H9 (cell line): ENCODE measurements at regions not wholly inside any gene's neighbourhood (a gene's known extent, or its start where the extent isn't known, plus 50 kb on each side); places are given as distances from the start of the nearest gene placed in this dataset.

ENCODE experiments used
- DNase-seq: peaks from one replicate; pipeline ENCODE4 v3.0.0-alpha.2; 2017
- H2AFZ ChIP-seq: one replicate; pipeline ENCODE4 v1.6.1; 2013; ENCODE audit warnings: mild to moderate bottlenecking, low read length, control low read depth, moderate library complexity
- H2AK5ac ChIP-seq: 2 replicates; pipeline ENCODE4 v1.6.1; 2013; ENCODE audit warnings: low read length, control low read depth, mixed read lengths; ENCODE audit not compliant: insufficient read length
- H2BK120ac ChIP-seq: one replicate; pipeline ENCODE4 v1.6.1; 2013; ENCODE audit warnings: low read depth, mild to moderate bottlenecking, low read length, control low read depth, inconsistent platforms; ENCODE audit not compliant: poor library complexity, severe bottlenecking
- H2BK12ac ChIP-seq: 2 replicates; pipeline ENCODE4 v1.6.1; 2013; ENCODE audit warnings: low read length, control low read depth, mixed read lengths, low read depth; ENCODE audit not compliant: insufficient read length
- H2BK15ac ChIP-seq: 2 replicates; pipeline ENCODE4 v1.6.1; 2013; ENCODE audit warnings: low read depth, low read length, control low read depth
- H2BK20ac ChIP-seq: one replicate; pipeline ENCODE4 v1.6.1; 2013; ENCODE audit warnings: low read depth, mild to moderate bottlenecking, low read length, control low read depth, inconsistent platforms; ENCODE audit not compliant: poor library complexity, severe bottlenecking
- H2BK5ac ChIP-seq: 2 replicates; pipeline ENCODE4 v1.6.1; 2013; ENCODE audit warnings: low read length, control low read depth, mixed read lengths; ENCODE audit not compliant: insufficient read length
- H3K14ac ChIP-seq: 2 replicates; pipeline ENCODE4 v1.6.1; 2013; ENCODE audit warnings: low read length, control low read depth; ENCODE audit not compliant: insufficient read depth
- H3K18ac ChIP-seq: 2 replicates; pipeline ENCODE4 v1.6.1; 2013; ENCODE audit warnings: low read depth, mild to moderate bottlenecking, mixed read lengths, low read length, control low read depth; ENCODE audit not compliant: insufficient read length
- H3K23ac ChIP-seq: 2 replicates; pipeline ENCODE4 v1.6.1; 2013; ENCODE audit warnings: low read length, control low read depth, mixed read lengths, low read depth; ENCODE audit not compliant: insufficient read length
- H3K23me2 ChIP-seq: 2 replicates; pipeline ENCODE4 v1.6.1; 2013; ENCODE audit warnings: low read depth, mild to moderate bottlenecking, mixed read lengths, low read length, control low read depth; ENCODE audit not compliant: insufficient read length, poor library complexity, severe bottlenecking
- H3K27ac ChIP-seq: 2 replicates; pipeline ENCODE4 v1.5.1; 2013; ENCODE audit warnings: low read length, control low read depth, mixed read lengths, low read depth; ENCODE audit not compliant: insufficient read length
- H3K27me3 ChIP-seq: 2 replicates; pipeline ENCODE4 v1.6.1; 2013; ENCODE audit warnings: low read length, control low read depth, inconsistent platforms; ENCODE audit not compliant: insufficient read depth
- H3K4ac ChIP-seq: 2 replicates; pipeline ENCODE4 v1.6.1; 2013; ENCODE audit warnings: low read depth, mild to moderate bottlenecking, control low read depth, inconsistent platforms, low read length, moderate library complexity
- H3K4me1 ChIP-seq: 2 replicates; pipeline ENCODE4 v1.6.1; 2013; ENCODE audit warnings: low read length, control low read depth, inconsistent platforms; ENCODE audit not compliant: insufficient read depth
- H3K4me2 ChIP-seq: 2 replicates; pipeline ENCODE4 v1.6.1; 2013; ENCODE audit warnings: low read length, control low read depth, mixed read lengths; ENCODE audit not compliant: insufficient read length, insufficient read depth
- H3K56ac ChIP-seq: 2 replicates; pipeline ENCODE4 v1.6.1; 2013; ENCODE audit warnings: low read depth, mild to moderate bottlenecking, mixed read lengths, low read length, control low read depth; ENCODE audit not compliant: insufficient read length
- H3K79me1 ChIP-seq: 2 replicates; pipeline ENCODE4 v1.6.1; 2013; ENCODE audit warnings: low read depth, mild to moderate bottlenecking, moderate library complexity, low read length, control low read depth, inconsistent platforms; ENCODE audit not compliant: insufficient read depth, poor library complexity, severe bottlenecking
- H3K79me2 ChIP-seq: 2 replicates; pipeline ENCODE4 v1.6.1; 2013; ENCODE audit warnings: low read length, control low read depth, inconsistent platforms; ENCODE audit not compliant: insufficient read depth
- H3K9ac ChIP-seq: 2 replicates; pipeline ENCODE4 v1.6.1; 2013; ENCODE audit warnings: low read length, control low read depth, mixed read lengths; ENCODE audit not compliant: insufficient read length; ENCODE audit errors: extremely low read depth
- H3K9me3 ChIP-seq: one replicate; pipeline ENCODE4 v1.6.1; 2013; ENCODE audit warnings: low read depth, low read length, inconsistent platforms; ENCODE audit not compliant: control insufficient read depth
- H3T11ph ChIP-seq: one replicate; pipeline ENCODE4 v1.6.1; 2013; ENCODE audit warnings: mild to moderate bottlenecking, low read length, control low read depth, inconsistent platforms
- H4K20me1 ChIP-seq: one replicate; pipeline ENCODE4 v1.6.1; 2013; ENCODE audit not compliant: control insufficient read depth, insufficient read length, insufficient read depth
- H4K5ac ChIP-seq: 2 replicates; pipeline ENCODE4 v1.6.1; 2013; ENCODE audit warnings: low read depth, mild to moderate bottlenecking, mixed read lengths, low read length, control low read depth; ENCODE audit not compliant: insufficient read length
- H4K8ac ChIP-seq: replicated peaks from 2 replicates; pipeline ENCODE4 v1.6.1; 2013; ENCODE audit warnings: low read length, control low read depth, mixed read lengths, low read depth; ENCODE audit not compliant: insufficient read length
- H4K91ac ChIP-seq: 2 replicates; pipeline ENCODE4 v1.6.1; 2013; ENCODE audit warnings: low read depth, mild to moderate bottlenecking, moderate library complexity, mixed read lengths, low read length, control low read depth; ENCODE audit not compliant: insufficient read length
- H3K27ac Mint-ChIP-seq, 3 experiments: 2 replicates in 2 of 3; 3 replicates in 1 of 3; pipeline ENCODE4 v1.8.0; 2020 to 2021; ENCODE audit warnings: mixed read lengths in 3 of 3, mild to moderate bottlenecking in 1 of 3, moderate library complexity in 1 of 3
- H3K27me3 Mint-ChIP-seq: 2 replicates; pipeline ENCODE4 v1.8.0; 2021; ENCODE audit warnings: low read depth, mild to moderate bottlenecking, moderate library complexity, mixed read lengths
- H3K36me3 Mint-ChIP-seq, 3 experiments: 2 replicates in 2 of 3; 3 replicates in 1 of 3; pipeline ENCODE4 v1.8.0; 2020 to 2021; ENCODE audit warnings: low read depth in 3 of 3, mixed read lengths in 3 of 3; ENCODE audit not compliant: insufficient read depth in 1 of 3
- H3K4me1 Mint-ChIP-seq, 2 experiments: 2 replicates each; pipeline ENCODE4 v1.8.0; 2020; ENCODE audit warnings: mixed read lengths in 2 of 2
- H3K4me3 Mint-ChIP-seq, 2 experiments: 2 replicates in 1 of 2; 3 replicates in 1 of 2; pipeline ENCODE4 v1.8.0; 2020 to 2021; ENCODE audit warnings: mild to moderate bottlenecking in 2 of 2, mixed read lengths in 2 of 2, moderate library complexity in 1 of 2
- H3K9me3 Mint-ChIP-seq, 2 experiments: 2 replicates in 1 of 2; 3 replicates in 1 of 2; pipeline ENCODE4 v1.8.0; 2020; ENCODE audit warnings: mild to moderate bottlenecking in 2 of 2, mixed read lengths in 2 of 2, moderate library complexity in 1 of 2
- WGBS: extraction: QIAGEN DNeasy Blood & Tissue Kit; methylation state at CpG from one replicate; pipeline ENCODE4 v1.1.7; 2013; ENCODE audit warnings: missing lambda C conversion rate, low lambda C conversion rate, mixed read lengths; ENCODE audit not compliant: insufficient read length; ENCODE audit errors: extremely low coverage; 5-methylcytosine and 5-hydroxymethylcytosine counted together
- TF ChIP-seq, protein P1 (sequence below): fragments of 200-600 bp; sonication (generic); conservative IDR thresholded peaks from 3 replicates; pipeline ENCODE4 v1.8.0; 2021; ENCODE audit warnings: antibody characterized with exemption, mild to moderate bottlenecking

DNA sequence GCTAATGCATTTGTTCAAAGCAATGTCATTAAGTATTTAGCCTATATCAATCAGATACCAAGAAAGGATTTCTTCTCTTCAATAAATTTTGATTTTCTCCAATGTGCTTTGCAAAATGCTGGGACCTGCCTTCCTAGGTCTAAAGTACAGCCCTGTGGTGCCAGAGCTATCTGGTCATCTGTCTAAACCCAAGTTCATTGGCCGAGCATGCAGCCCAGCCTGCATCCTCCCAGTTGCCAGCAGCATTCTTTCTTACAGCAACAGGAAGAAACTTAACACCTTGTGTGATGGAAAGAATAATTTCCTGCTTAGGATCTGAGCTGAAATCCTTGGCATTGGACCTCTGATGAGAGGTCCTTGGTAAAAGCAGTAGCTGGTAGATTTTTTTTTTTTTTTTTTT lies 310.0 kb downstream of the RBM26 start:
- Histone ChIP-seq H4K5ac (no peak overlapping the region), H3K79me2 (no peaks in the 10 kb centered on the region), H2AFZ (no peak overlapping the region), H3K9ac (no peak overlapping the region), H2BK20ac (no peak overlapping the region), H3K14ac (no peak overlapping the region), H3K9me3 (no peaks in the 10 kb centered on the region), H3K4ac (no peak overlapping the region), H3K79me1 (no peaks in the 10 kb centered on the region), H3K4me1 (no peaks in the 10 kb centered on the region), H3K18ac (no peak overlapping the region), H4K91ac (no peak overlapping the region), H3K27me3 (no peaks in the 10 kb centered on the region), H4K8ac (no peak overlapping the region), H3K23ac (no peak overlapping the region), H3T11ph (no peak overlapping the region), H3K56ac (no peak overlapping the region), H3K4me2 (no peak overlapping the region), H3K23me2 (no peaks in the 10 kb centered on the region), H2BK15ac (no peak overlapping the region), H3K27ac (no peak overlapping the region), H2BK5ac (no peak overlapping the region), H2AK5ac (no peak overlapping the region), H4K20me1 (no peaks in the 10 kb centered on the region), H2BK120ac (no peak overlapping the region), H2BK12ac (no peak overlapping the region)
- Mint-ChIP-seq H3K36me3 (no peaks in the 10 kb centered on the region), H3K9me3 (no peaks in the 10 kb centered on the region), H3K27me3 (no peaks in the 10 kb centered on the region; the same call in 1 of the 2 replicates), H3K4me3 (no peak overlapping the region), H3K27ac (no peak overlapping the region), H3K4me1 (0 out of 4 replicates have a peak, but pooled peaks cover 0 to 2% of the 10 kb centered on the region in 2 experiments)
- DNase-seq, result no peak
- no CpG with 5 or more reads among the region's 1 CpG for WGBS
- TF ChIP-seq, protein P1, sequence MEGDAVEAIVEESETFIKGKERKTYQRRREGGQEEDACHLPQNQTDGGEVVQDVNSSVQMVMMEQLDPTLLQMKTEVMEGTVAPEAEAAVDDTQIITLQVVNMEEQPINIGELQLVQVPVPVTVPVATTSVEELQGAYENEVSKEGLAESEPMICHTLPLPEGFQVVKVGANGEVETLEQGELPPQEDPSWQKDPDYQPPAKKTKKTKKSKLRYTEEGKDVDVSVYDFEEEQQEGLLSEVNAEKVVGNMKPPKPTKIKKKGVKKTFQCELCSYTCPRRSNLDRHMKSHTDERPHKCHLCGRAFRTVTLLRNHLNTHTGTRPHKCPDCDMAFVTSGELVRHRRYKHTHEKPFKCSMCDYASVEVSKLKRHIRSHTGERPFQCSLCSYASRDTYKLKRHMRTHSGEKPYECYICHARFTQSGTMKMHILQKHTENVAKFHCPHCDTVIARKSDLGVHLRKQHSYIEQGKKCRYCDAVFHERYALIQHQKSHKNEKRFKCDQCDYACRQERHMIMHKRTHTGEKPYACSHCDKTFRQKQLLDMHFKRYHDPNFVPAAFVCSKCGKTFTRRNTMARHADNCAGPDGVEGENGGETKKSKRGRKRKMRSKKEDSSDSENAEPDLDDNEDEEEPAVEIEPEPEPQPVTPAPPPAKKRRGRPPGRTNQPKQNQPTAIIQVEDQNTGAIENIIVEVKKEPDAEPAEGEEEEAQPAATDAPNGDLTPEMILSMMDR, result no peak
